K562 (cell line): ENCODE measurements at regions not wholly inside any gene's neighbourhood (a gene's known extent, or its start where the extent isn't known, plus 50 kb on each side); places are given as distances from the start of the nearest gene placed in this dataset.

Experiments used
- ATAC-seq: fragments of 200-7000 bp; cut with Tn5 transposase; 3 replicates; pipeline ENCODE4 v1.9.1; 2020; ENCODE audit warnings: moderate library complexity
- BruUV-seq: library from RNA; stranded (reverse); fragments of 400-500 nt; replicated peaks from 2 replicates; lab custom pipeline; 2021; lab: Mats Ljungman, UMichigan
- CTCF ChIA-PET: fragments of 300-600 bp; formaldehyde crosslinking; extraction: SDS; loops from one replicate; lab custom pipeline; 2021; ENCODE audit warnings: low intra/inter-chr PET ratio; lab: Yijun Ruan, JAX
- POLR2A ChIA-PET: fragments of 300-600, 350-650 bp; sonication (Branson Sonifier 250); formaldehyde crosslinking; extraction: SDS; loops from one replicate; lab custom pipeline; 2021; ENCODE audit warnings: antibody characterized with exemption, inconsistent platforms; lab: Yijun Ruan, JAX
- DNase-seq, 4 experiments: peaks; one replicate each; pipeline versions ENCODE4 v3.0.0 to v3.0.0-alpha.2; 2011 to 2018; ENCODE audit warnings: low spot score in 3 of 4, mixed read lengths in 3 of 4; ENCODE audit errors: extremely low read depth in 1 of 4
- FAIRE-seq: peaks from 2 replicates; lab custom pipeline; 2011; peaks lifted over from hg19 to GRCh38; lab: Jason Lieb, UNC
- H2AFZ ChIP-seq: 2 replicates; pipeline ENCODE4 v1.6.0; 2011; ENCODE audit warnings: low read depth, low read length, control low read depth, inconsistent platforms
- H3K27ac ChIP-seq: fragments of 200-600 bp; 3 replicates; pipeline ENCODE4 v1.8.0; 2011; ENCODE audit warnings: low read depth, mild to moderate bottlenecking, control low read depth, inconsistent platforms, low read length, moderate library complexity, mixed read lengths; ENCODE audit errors: extremely low read depth
- H3K27me3 ChIP-seq, 2 experiments: fragments of 300-600 bp in 1 of 2; 2 replicates in 1 of 2; 3 replicates in 1 of 2; pipeline versions ENCODE4 v1.6.0 to v1.8.0; 2011; ENCODE audit warnings: inconsistent platforms in 2 of 2, low read length in 2 of 2, mild to moderate bottlenecking in 1 of 2, mixed read lengths in 1 of 2, moderate library complexity in 1 of 2; ENCODE audit not compliant: control insufficient read depth in 2 of 2, insufficient read depth in 2 of 2
- H3K36me3 ChIP-seq: fragments of 300-600 bp; 3 replicates; pipeline ENCODE4 v1.8.0; 2011; ENCODE audit warnings: mild to moderate bottlenecking, low read length, inconsistent platforms; ENCODE audit not compliant: control insufficient read depth, insufficient read depth
- H3K4me1 ChIP-seq, 2 experiments: fragments of 200-600 bp in 1 of 2; replicated peaks in 1 of 2; 2 replicates in 1 of 2; 3 replicates in 1 of 2; pipeline versions ENCODE4 v1.5.1 to v1.8.0; 2011; ENCODE audit warnings: inconsistent platforms in 2 of 2, low read length in 2 of 2, mild to moderate bottlenecking in 1 of 2, mixed read lengths in 1 of 2, moderate library complexity in 1 of 2; ENCODE audit not compliant: control insufficient read depth in 2 of 2, insufficient read depth in 2 of 2
- H3K4me2 ChIP-seq: 2 replicates; pipeline ENCODE4 v1.6.1; 2011; ENCODE audit warnings: low read length, control low read depth, inconsistent platforms, mixed read lengths; ENCODE audit not compliant: insufficient read depth
- H3K4me3 ChIP-seq: fragments of 200-600 bp; sonication (generic), shearing (Covaris generic); 2 replicates; pipeline ENCODE4 v1.5.1; 2016; ENCODE audit warnings: control low read depth, inconsistent platforms
- H3K79me2 ChIP-seq: fragments of 200-600 bp; 3 replicates; pipeline ENCODE4 v1.8.0; 2011; ENCODE audit warnings: low read length, inconsistent platforms; ENCODE audit not compliant: control insufficient read depth, insufficient read depth
- H3K9ac ChIP-seq, 2 experiments: 2 replicates each; pipeline versions ENCODE4 v1.6.0 to v1.6.1; 2011; ENCODE audit warnings: low read depth in 2 of 2, low read length in 2 of 2, control low read depth in 1 of 2, inconsistent platforms in 1 of 2, mild to moderate bottlenecking in 1 of 2, mixed read lengths in 1 of 2; ENCODE audit not compliant: insufficient read depth in 1 of 2
- H3K9me1 ChIP-seq: one replicate; pipeline ENCODE4 v1.6.0; 2011; ENCODE audit warnings: inconsistent platforms, mild to moderate bottlenecking, low read length, moderate library complexity; ENCODE audit not compliant: control insufficient read depth, insufficient read depth
- H3K9me3 ChIP-seq: replicated peaks from 2 replicates; pipeline ENCODE4 v1.5.1; 2011; ENCODE audit warnings: low read depth, low read length, inconsistent platforms; ENCODE audit not compliant: control insufficient read depth, insufficient read depth
- H4K20me1 ChIP-seq: replicated peaks from 2 replicates; pipeline ENCODE4 v1.6.1; 2011; ENCODE audit warnings: low read length, inconsistent platforms, mixed read lengths; ENCODE audit not compliant: control insufficient read depth, insufficient read depth
- CEBPB ChIP-seq: fragments of 450-650 bp; IDR thresholded peaks from 2 replicates; pipeline ENCODE4 v1.6.1; 2016; ENCODE audit warnings: missing genetic modification characterization, missing compliant biosample characterization
- CREB1 ChIP-seq, 2 experiments: sonication (generic) in 1 of 2; formaldehyde crosslinking in 1 of 2; IDR thresholded peaks; 2 replicates each; pipeline versions ENCODE4 v1.6.1 to v1.8.0; 2012 to 2022; ENCODE audit warnings: inconsistent platforms in 1 of 2, mild to moderate bottlenecking in 1 of 2, missing genetic modification reagents in 1 of 2, moderate library complexity in 1 of 2
- CTCF ChIP-seq, 3 experiments: IDR thresholded peaks in 2 of 3; conservative IDR thresholded peaks in 1 of 3; 2 replicates each; pipeline ENCODE4 v1.5.1; 2011 to 2012; ENCODE audit warnings: low read length in 3 of 3, mild to moderate bottlenecking in 3 of 3, control low read depth in 2 of 3, improper control_type of control experiment in 1 of 3, inconsistent platforms in 1 of 3, low read depth in 1 of 3, mixed read lengths in 1 of 3, moderate library complexity in 1 of 3; ENCODE audit not compliant: insufficient read depth in 2 of 3
- DPF2 ChIP-seq: fragments of 450-650 bp; IDR thresholded peaks from 2 replicates; pipeline ENCODE4 v1.6.1; 2016
- GABPB2 ChIP-seq: fragments of 250-450 bp; sonication (Bioruptor Pico); conservative IDR thresholded peaks from 2 replicates; pipeline ENCODE4 v1.5.1; 2021; ENCODE audit warnings: mild to moderate bottlenecking
- HSF4 ChIP-seq: fragments of 250-450 bp; sonication (Bioruptor Pico); IDR thresholded peaks from 2 replicates; pipeline ENCODE4 v2.1.2; 2022; ENCODE audit warnings: mild to moderate bottlenecking, moderate library complexity, borderline replicate concordance
- KLF1 ChIP-seq: fragments of 450-650 bp; IDR thresholded peaks from 2 replicates; pipeline ENCODE4 v1.6.1; 2016; ENCODE audit warnings: missing genetic modification characterization, missing compliant biosample characterization
- MIER1 ChIP-seq: fragments of 450-650 bp; IDR thresholded peaks from 2 replicates; pipeline ENCODE4 v1.6.1; 2016; ENCODE audit warnings: antibody characterized with exemption, mild to moderate bottlenecking, low read depth
- MYBL2 ChIP-seq, 2 experiments: fragments of 450-650 bp in 1 of 2; sonication (generic) in 1 of 2; formaldehyde crosslinking in 1 of 2; IDR thresholded peaks; 2 replicates each; pipeline versions ENCODE4 v1.6.1 to v1.8.1; 2017 to 2022; ENCODE audit warnings: borderline replicate concordance in 1 of 2, inconsistent platforms in 1 of 2, low read depth in 1 of 2, mild to moderate bottlenecking in 1 of 2, missing genetic modification reagents in 1 of 2, moderate library complexity in 1 of 2
- NEUROD1 ChIP-seq: fragments of 150-350 bp; IDR thresholded peaks from 2 replicates; pipeline ENCODE4 v1.6.1; 2014; ENCODE audit warnings: borderline replicate concordance, low read length, low read depth; ENCODE audit not compliant: partially characterized antibody
- NR1H2 ChIP-seq: sonication (generic); formaldehyde crosslinking; IDR thresholded peaks from 2 replicates; pipeline ENCODE4 v1.4.0; 2020; ENCODE audit warnings: mild to moderate bottlenecking, missing genetic modification reagents
- POLR2AphosphoS5 ChIP-seq: IDR thresholded peaks from 2 replicates; pipeline ENCODE4 v1.6.1; 2011; ENCODE audit warnings: mild to moderate bottlenecking, low read depth, low read length, moderate library complexity; ENCODE audit not compliant: control insufficient read depth, insufficient read depth
- SAP30 ChIP-seq: fragments of 200-600 bp; sonication (generic); IDR thresholded peaks from 2 replicates; pipeline ENCODE4 v1.6.1; 2012; ENCODE audit warnings: borderline replicate concordance, low read depth, mild to moderate bottlenecking, moderate library complexity, low read length, control low read depth, inconsistent platforms; ENCODE audit not compliant: insufficient read depth, poor library complexity, severe bottlenecking
- TBP ChIP-seq: optimal IDR thresholded peaks from 2 replicates; pipeline ENCODE3; 2011; ENCODE audit warnings: low read depth, low read length, improper control_type of control experiment
- TCF7L2 ChIP-seq: fragments of 150-350 bp; IDR thresholded peaks from 2 replicates; pipeline ENCODE4 v1.6.1; 2016; ENCODE audit warnings: low read depth, mild to moderate bottlenecking, low read length, moderate library complexity
- ZNF253 ChIP-seq: fragments of 250-450 bp; sonication (Bioruptor Pico); conservative IDR thresholded peaks from 2 replicates; pipeline ENCODE4 v1.6.1; 2021; ENCODE audit warnings: mild to moderate bottlenecking
- ZNF583 ChIP-seq: fragments of 250-450 bp; sonication (Bioruptor Pico); IDR thresholded peaks from 2 replicates; pipeline ENCODE4 v1.4.0; 2020
- ZNF696 ChIP-seq: fragments of 250-450 bp; sonication (Bioruptor Pico); conservative IDR thresholded peaks from 2 replicates; pipeline ENCODE4 v1.4.0; 2020; ENCODE audit warnings: mild to moderate bottlenecking, moderate library complexity
- WGBS: fragments of 100-300 bp; shearing (Covaris generic); methylation state at CpG from one replicate; pipeline ENCODE4 v1.1.6; 2016; ENCODE audit warnings: low coverage, mixed read lengths; ENCODE audit not compliant: insufficient coverage; ENCODE audit errors: missing lambda C conversion rate; 5-methylcytosine and 5-hydroxymethylcytosine counted together
- in situ Hi-C: fragments of 300-500 bp; cut with MboI; formaldehyde crosslinking; loops from 4 replicates; pipeline ENCODE4 v1.15.0; 2018; ENCODE audit warnings: inconsistent platforms, mixed read lengths
- intact Hi-C: fragments of 100-400 bp; cut with micrococcal nuclease; formaldehyde crosslinking; loops from 2 replicates; pipeline ENCODE4 v1.14.2; 2022
- TF ChIP-seq, protein P1 (sequence below): sonication (generic); formaldehyde crosslinking; IDR thresholded peaks from 2 replicates; pipeline ENCODE4 v1.8.0; 2022; ENCODE audit warnings: missing genetic modification reagents, mild to moderate bottlenecking, moderate library complexity, borderline replicate concordance
- TF ChIP-seq, protein P2 (sequence below): fragments of 450-650 bp; IDR thresholded peaks from 2 replicates; pipeline ENCODE4 v1.6.1; 2016; ENCODE audit warnings: antibody characterized with exemption

DNA sequence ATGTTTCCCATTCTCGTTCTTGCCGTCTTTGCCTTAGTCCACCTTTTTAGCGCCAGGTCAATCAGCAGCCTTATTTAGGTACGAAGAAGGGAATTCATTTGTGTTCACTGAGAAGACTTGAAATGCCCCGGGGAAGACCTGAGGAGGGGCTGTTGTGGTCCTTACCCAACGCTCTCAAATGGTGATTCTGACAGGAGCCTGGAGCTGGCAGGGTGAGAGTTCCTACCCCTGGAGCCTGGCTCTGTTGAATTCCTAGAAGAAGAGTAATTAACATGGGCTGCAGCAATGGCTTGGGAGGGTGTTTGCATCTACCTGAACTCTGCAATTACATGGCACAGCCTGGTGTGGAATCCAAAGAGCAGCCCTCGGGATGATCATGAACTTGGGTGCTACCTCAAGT is 76.9 kb upstream of the DSCAM start:
- WGBS: under 1% methylated on average over 7 of the region's 7 CpGs
- H3K27ac ChIP-seq: no peak overlapping the region
- no peaks in the 10 kb centered on the region; the same call in 1 of the 2 replicates for H3K9me3 ChIP-seq
- no peaks in the 10 kb centered on the region for H3K27me3 ChIP-seq
- intact Hi-C loops (no loop called here), in situ Hi-C loops (no loop called here)
- H3K4me1 ChIP-seq: no peaks in the 10 kb centered on the region
- POLR2A ChIA-PET: no interaction called here
- CTCF ChIA-PET: no interaction called here
- no TSS peak for BruUV-seq
- FAIRE-seq (no peak), DNase-seq (no peak), ATAC-seq (no peak)
- H3K9me1 ChIP-seq: no peaks in the 10 kb centered on the region
- H3K9ac ChIP-seq: no peak overlapping the region
- H3K79me2 ChIP-seq: no peaks in the 10 kb centered on the region
- no peak for TF ChIP-seq HSF4 (CRISPR knock-in tag)
- TF ChIP-seq, protein P1, sequence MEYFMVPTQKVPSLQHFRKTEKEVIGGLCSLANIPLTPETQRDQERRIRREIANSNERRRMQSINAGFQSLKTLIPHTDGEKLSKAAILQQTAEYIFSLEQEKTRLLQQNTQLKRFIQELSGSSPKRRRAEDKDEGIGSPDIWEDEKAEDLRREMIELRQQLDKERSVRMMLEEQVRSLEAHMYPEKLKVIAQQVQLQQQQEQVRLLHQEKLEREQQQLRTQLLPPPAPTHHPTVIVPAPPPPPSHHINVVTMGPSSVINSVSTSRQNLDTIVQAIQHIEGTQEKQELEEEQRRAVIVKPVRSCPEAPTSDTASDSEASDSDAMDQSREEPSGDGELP (CRISPR knock-in tag): no peak
- TF ChIP-seq CEBPB (tag): no peak
- no peak for TF ChIP-seq GABPB2 (CRISPR knock-in tag)
- no peak for TF ChIP-seq TBP
- no peak for TF ChIP-seq NR1H2
- TF ChIP-seq KLF1 (tag): no peak
- TF ChIP-seq CREB1 (IDR thresholded peaks at IDR 0.05): no peak
- TF ChIP-seq CREB1 (CRISPR knock-in tag; IDR thresholded peaks at IDR 0.05): no peak
- TF ChIP-seq MYBL2 (IDR thresholded peaks at IDR 0.05; ENCODE audit: low read depth): no peak
- no peak for TF ChIP-seq MYBL2 (CRISPR knock-in tag; IDR thresholded peaks at IDR 0.05; ENCODE audit: borderline replicate concordance)
- no peak for TF ChIP-seq NEUROD1
- TF ChIP-seq POLR2AphosphoS5: no peak
- TF ChIP-seq ZNF583 (CRISPR knock-in tag): no peak
- TF ChIP-seq ZNF696 (CRISPR knock-in tag): no peak
- no peak for TF ChIP-seq ZNF253
- no peak for TF ChIP-seq DPF2
- TF ChIP-seq MIER1: no peak
- TF ChIP-seq CTCF (IDR thresholded peaks at IDR 0.05 in 2 of 3, conservative IDR thresholded peaks at IDR 0.05 in 1 of 3; ENCODE audit: insufficient read depth in 2 of 3, low read depth in 1 of 3, low read length in 3 of 3): no peak
- TF ChIP-seq, protein P2, sequence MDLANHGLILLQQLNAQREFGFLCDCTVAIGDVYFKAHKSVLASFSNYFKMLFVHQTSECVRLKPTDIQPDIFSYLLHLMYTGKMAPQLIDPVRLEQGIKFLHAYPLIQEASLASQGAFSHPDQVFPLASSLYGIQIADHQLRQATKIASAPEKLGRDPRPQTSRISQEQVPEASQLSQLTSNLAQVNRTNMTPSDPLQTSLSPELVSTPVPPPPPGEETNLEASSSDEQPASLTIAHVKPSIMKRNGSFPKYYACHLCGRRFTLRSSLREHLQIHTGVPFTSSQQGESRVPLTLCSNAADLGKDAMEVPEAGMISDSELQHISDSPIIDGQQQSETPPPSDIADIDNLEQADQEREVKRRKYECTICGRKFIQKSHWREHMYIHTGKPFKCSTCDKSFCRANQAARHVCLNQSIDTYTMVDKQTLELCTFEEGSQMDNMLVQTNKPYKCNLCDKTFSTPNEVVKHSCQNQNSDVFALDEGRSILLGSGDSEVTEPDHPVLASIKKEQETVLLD: no peak
- TF ChIP-seq TCF7L2: no peak
- TF ChIP-seq SAP30: no peak
- H3K4me3 ChIP-seq: no peak overlapping the region
- no peak overlapping the region for H2AFZ ChIP-seq
- no peaks in the 10 kb centered on the region for H4K20me1 ChIP-seq
- H3K36me3 ChIP-seq: no peaks in the 10 kb centered on the region
- H3K4me2 ChIP-seq: no peak overlapping the region
